ENCODE measurements at regions not wholly inside any gene's neighbourhood (a gene's known extent, or its start where the extent isn't known, plus 50 kb on each side); places are given as distances from the start of the nearest gene placed in this dataset.

GRCh38 chr12:74145328-74145727, 392.3 kb upstream of the ATXN7L3B start:
- TF ChIP-seq CTCF (conservative IDR thresholded peaks at IDR 0.05) (no peak), EZH2 (IDR thresholded peaks at IDR 0.05; ENCODE audit: low read depth) (no peak)
